GM12878 (cell line): ENCODE measurements at regions not wholly inside any gene's neighbourhood (a gene's known extent, or its start where the extent isn't known, plus 50 kb on each side); places are given as distances from the start of the nearest gene placed in this dataset.

Experiments used
- ATF7 ChIP-seq: fragments of 450-650 bp; IDR thresholded peaks from 2 replicates; pipeline ENCODE4 v1.6.1; 2016; ENCODE audit warnings: low read depth, mild to moderate bottlenecking
- BHLHE40 ChIP-seq, 2 experiments: fragments of 450-650 bp in 1 of 2; IDR thresholded peaks; 2 replicates each; pipeline ENCODE4 v1.6.1; 2011 to 2017; ENCODE audit warnings: low read depth in 2 of 2, borderline replicate concordance in 1 of 2, improper control_type of control experiment in 1 of 2, low read length in 1 of 2, mild to moderate bottlenecking in 1 of 2
- CBFB ChIP-seq: IDR thresholded peaks from 2 replicates; pipeline ENCODE4 v1.6.1; 2016; ENCODE audit warnings: antibody characterized with exemption, low read depth
- ELK1 ChIP-seq: IDR thresholded peaks from 2 replicates; pipeline ENCODE4 v1.6.1; 2012; ENCODE audit warnings: low read depth, low read length, improper control_type of control experiment
- ETV6 ChIP-seq, 2 experiments: fragments of 450-650 bp in 1 of 2; IDR thresholded peaks in 1 of 2; conservative IDR thresholded peaks in 1 of 2; 2 replicates each; pipeline ENCODE4 v1.6.1; 2014; ENCODE audit warnings: antibody characterized with exemption in 1 of 2, borderline replicate concordance in 1 of 2, low read depth in 1 of 2, mild to moderate bottlenecking in 1 of 2, moderate library complexity in 1 of 2
- EZH2 ChIP-seq: IDR thresholded peaks from 2 replicates; pipeline ENCODE4 v1.6.1; 2012; ENCODE audit warnings: low read depth, mild to moderate bottlenecking, control low read depth, inconsistent platforms, low read length, borderline replicate concordance; ENCODE audit not compliant: control insufficient read depth
- HDAC2 ChIP-seq: fragments of 200-600 bp; sonication (generic); IDR thresholded peaks from 2 replicates; pipeline ENCODE4 v1.6.1; 2017
- KLF5 ChIP-seq: fragments of 450-650 bp; IDR thresholded peaks from 2 replicates; pipeline ENCODE4 v1.6.1; 2014; ENCODE audit warnings: mild to moderate bottlenecking; ENCODE audit not compliant: partially characterized antibody
- MAX ChIP-seq: IDR thresholded peaks from 2 replicates; pipeline ENCODE4 v1.6.1; 2012; ENCODE audit warnings: low read depth, low read length, improper control_type of control experiment
- NFYB ChIP-seq: IDR thresholded peaks from 2 replicates; pipeline ENCODE4 v1.6.1; 2011; ENCODE audit warnings: low read depth, mild to moderate bottlenecking, low read length, improper control_type of control experiment, moderate library complexity; ENCODE audit not compliant: insufficient read depth
- POU2F2 ChIP-seq: IDR thresholded peaks from 3 replicates; pipeline ENCODE4 v1.6.1; 2011; ENCODE audit warnings: low read depth, mild to moderate bottlenecking, low read length, borderline replicate concordance
- STAT1 ChIP-seq: fragments of 450-650 bp; conservative IDR thresholded peaks from 2 replicates; pipeline ENCODE4 v1.6.1; 2014; ENCODE audit warnings: antibody characterized with exemption, mild to moderate bottlenecking
- TAF1 ChIP-seq: IDR thresholded peaks from 2 replicates; pipeline ENCODE4 v1.6.1; 2011; ENCODE audit warnings: mild to moderate bottlenecking, low read depth, low read length, borderline replicate concordance
- TCF7 ChIP-seq: IDR thresholded peaks from 2 replicates; pipeline ENCODE4 v1.6.1; 2014; ENCODE audit warnings: antibody characterized with exemption, borderline replicate concordance
- ZBED1 ChIP-seq: IDR thresholded peaks from 2 replicates; pipeline ENCODE4 v1.6.1; 2016; ENCODE audit warnings: borderline replicate concordance
- ZBTB33 ChIP-seq: fragments of 450-650 bp; IDR thresholded peaks from 2 replicates; pipeline ENCODE4 v1.6.1; 2017; ENCODE audit warnings: mild to moderate bottlenecking
- ZNF687 ChIP-seq: fragments of 450-650 bp; IDR thresholded peaks from 2 replicates; pipeline ENCODE4 v1.6.1; 2017; ENCODE audit warnings: mild to moderate bottlenecking, moderate library complexity
- TF ChIP-seq, protein P1 (sequence below): fragments of 450-650 bp; IDR thresholded peaks from 2 replicates; pipeline ENCODE4 v1.6.1; 2017; ENCODE audit warnings: mild to moderate bottlenecking, moderate library complexity

- TF ChIP-seq BHLHE40 (IDR thresholded peaks at IDR 0.05; ENCODE audit: borderline replicate concordance in 1 of 2, low read depth in 2 of 2, low read length in 1 of 2) = peak in 1 of 2 experiments; percentile 32; a peak in 1 of 4 replicates
- TF ChIP-seq MAX = no peak
- no peak for TF ChIP-seq STAT1
- no peak for TF ChIP-seq ZNF687
- no peak for TF ChIP-seq TAF1
- peak; percentile 68 for TF ChIP-seq KLF5
- TF ChIP-seq HDAC2 = no peak
- TF ChIP-seq TCF7 = 0 out of 2 replicates have a peak, but pooled peaks have one; percentile 24
- TF ChIP-seq NFYB = peak; percentile 53
- TF ChIP-seq, protein P1, sequence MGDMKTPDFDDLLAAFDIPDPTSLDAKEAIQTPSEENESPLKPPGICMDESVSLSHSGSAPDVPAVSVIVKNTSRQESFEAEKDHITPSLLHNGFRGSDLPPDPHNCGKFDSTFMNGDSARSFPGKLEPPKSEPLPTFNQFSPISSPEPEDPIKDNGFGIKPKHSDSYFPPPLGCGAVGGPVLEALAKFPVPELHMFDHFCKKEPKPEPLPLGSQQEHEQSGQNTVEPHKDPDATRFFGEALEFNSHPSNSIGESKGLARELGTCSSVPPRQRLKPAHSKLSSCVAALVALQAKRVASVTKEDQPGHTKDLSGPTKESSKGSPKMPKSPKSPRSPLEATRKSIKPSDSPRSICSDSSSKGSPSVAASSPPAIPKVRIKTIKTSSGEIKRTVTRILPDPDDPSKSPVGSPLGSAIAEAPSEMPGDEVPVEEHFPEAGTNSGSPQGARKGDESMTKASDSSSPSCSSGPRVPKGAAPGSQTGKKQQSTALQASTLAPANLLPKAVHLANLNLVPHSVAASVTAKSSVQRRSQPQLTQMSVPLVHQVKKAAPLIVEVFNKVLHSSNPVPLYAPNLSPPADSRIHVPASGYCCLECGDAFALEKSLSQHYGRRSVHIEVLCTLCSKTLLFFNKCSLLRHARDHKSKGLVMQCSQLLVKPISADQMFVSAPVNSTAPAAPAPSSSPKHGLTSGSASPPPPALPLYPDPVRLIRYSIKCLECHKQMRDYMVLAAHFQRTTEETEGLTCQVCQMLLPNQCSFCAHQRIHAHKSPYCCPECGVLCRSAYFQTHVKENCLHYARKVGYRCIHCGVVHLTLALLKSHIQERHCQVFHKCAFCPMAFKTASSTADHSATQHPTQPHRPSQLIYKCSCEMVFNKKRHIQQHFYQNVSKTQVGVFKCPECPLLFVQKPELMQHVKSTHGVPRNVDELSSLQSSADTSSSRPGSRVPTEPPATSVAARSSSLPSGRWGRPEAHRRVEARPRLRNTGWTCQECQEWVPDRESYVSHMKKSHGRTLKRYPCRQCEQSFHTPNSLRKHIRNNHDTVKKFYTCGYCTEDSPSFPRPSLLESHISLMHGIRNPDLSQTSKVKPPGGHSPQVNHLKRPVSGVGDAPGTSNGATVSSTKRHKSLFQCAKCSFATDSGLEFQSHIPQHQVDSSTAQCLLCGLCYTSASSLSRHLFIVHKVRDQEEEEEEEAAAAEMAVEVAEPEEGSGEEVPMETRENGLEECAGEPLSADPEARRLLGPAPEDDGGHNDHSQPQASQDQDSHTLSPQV = no peak
- no peak for TF ChIP-seq ZBED1
- 0 out of 2 replicates have a peak, but pooled peaks have one; percentile 17 for TF ChIP-seq CBFB
- TF ChIP-seq ZBTB33 = no peak
- TF ChIP-seq EZH2 = no peak
- peak; percentile 13; the same call in 1 of the 3 replicates for TF ChIP-seq POU2F2
- peak in 1 of 2 experiments; percentile 56; a peak in 2 of 4 replicates for TF ChIP-seq ETV6 (conservative IDR thresholded peaks at IDR 0.05 in 1 of 2, IDR thresholded peaks at IDR 0.05 in 1 of 2; ENCODE audit: borderline replicate concordance in 1 of 2, low read depth in 1 of 2)
- no peak for TF ChIP-seq ATF7
- no peak for TF ChIP-seq ELK1
Measured at GRCh38 chr3:177426878-177427495, 229.7 kb upstream of the TBL1XR1 start (continued).
